H9 (cell line): ENCODE measurements at regions not wholly inside any gene's neighbourhood (a gene's known extent, or its start where the extent isn't known, plus 50 kb on each side); places are given as distances from the start of the nearest gene placed in this dataset.

ENCODE experiments used
- DNase-seq: peaks from one replicate; pipeline ENCODE4 v3.0.0-alpha.2; 2017
- H2AFZ ChIP-seq: one replicate; pipeline ENCODE4 v1.6.1; 2013; ENCODE audit warnings: mild to moderate bottlenecking, low read length, control low read depth, moderate library complexity
- H2AK5ac ChIP-seq: 2 replicates; pipeline ENCODE4 v1.6.1; 2013; ENCODE audit warnings: low read length, control low read depth, mixed read lengths; ENCODE audit not compliant: insufficient read length
- H2BK120ac ChIP-seq: one replicate; pipeline ENCODE4 v1.6.1; 2013; ENCODE audit warnings: low read depth, mild to moderate bottlenecking, low read length, control low read depth, inconsistent platforms; ENCODE audit not compliant: poor library complexity, severe bottlenecking
- H2BK12ac ChIP-seq: 2 replicates; pipeline ENCODE4 v1.6.1; 2013; ENCODE audit warnings: low read length, control low read depth, mixed read lengths, low read depth; ENCODE audit not compliant: insufficient read length
- H2BK15ac ChIP-seq: 2 replicates; pipeline ENCODE4 v1.6.1; 2013; ENCODE audit warnings: low read depth, low read length, control low read depth
- H2BK20ac ChIP-seq: one replicate; pipeline ENCODE4 v1.6.1; 2013; ENCODE audit warnings: low read depth, mild to moderate bottlenecking, low read length, control low read depth, inconsistent platforms; ENCODE audit not compliant: poor library complexity, severe bottlenecking
- H2BK5ac ChIP-seq: 2 replicates; pipeline ENCODE4 v1.6.1; 2013; ENCODE audit warnings: low read length, control low read depth, mixed read lengths; ENCODE audit not compliant: insufficient read length
- H3K14ac ChIP-seq: 2 replicates; pipeline ENCODE4 v1.6.1; 2013; ENCODE audit warnings: low read length, control low read depth; ENCODE audit not compliant: insufficient read depth
- H3K18ac ChIP-seq: 2 replicates; pipeline ENCODE4 v1.6.1; 2013; ENCODE audit warnings: low read depth, mild to moderate bottlenecking, mixed read lengths, low read length, control low read depth; ENCODE audit not compliant: insufficient read length
- H3K23ac ChIP-seq: 2 replicates; pipeline ENCODE4 v1.6.1; 2013; ENCODE audit warnings: low read length, control low read depth, mixed read lengths, low read depth; ENCODE audit not compliant: insufficient read length
- H3K23me2 ChIP-seq: 2 replicates; pipeline ENCODE4 v1.6.1; 2013; ENCODE audit warnings: low read depth, mild to moderate bottlenecking, mixed read lengths, low read length, control low read depth; ENCODE audit not compliant: insufficient read length, poor library complexity, severe bottlenecking
- H3K27ac ChIP-seq: 2 replicates; pipeline ENCODE4 v1.5.1; 2013; ENCODE audit warnings: low read length, control low read depth, mixed read lengths, low read depth; ENCODE audit not compliant: insufficient read length
- H3K27me3 ChIP-seq: 2 replicates; pipeline ENCODE4 v1.6.1; 2013; ENCODE audit warnings: low read length, control low read depth, inconsistent platforms; ENCODE audit not compliant: insufficient read depth
- H3K4ac ChIP-seq: 2 replicates; pipeline ENCODE4 v1.6.1; 2013; ENCODE audit warnings: low read depth, mild to moderate bottlenecking, control low read depth, inconsistent platforms, low read length, moderate library complexity
- H3K4me1 ChIP-seq: 2 replicates; pipeline ENCODE4 v1.6.1; 2013; ENCODE audit warnings: low read length, control low read depth, inconsistent platforms; ENCODE audit not compliant: insufficient read depth
- H3K4me2 ChIP-seq: 2 replicates; pipeline ENCODE4 v1.6.1; 2013; ENCODE audit warnings: low read length, control low read depth, mixed read lengths; ENCODE audit not compliant: insufficient read length, insufficient read depth
- H3K56ac ChIP-seq: 2 replicates; pipeline ENCODE4 v1.6.1; 2013; ENCODE audit warnings: low read depth, mild to moderate bottlenecking, mixed read lengths, low read length, control low read depth; ENCODE audit not compliant: insufficient read length
- H3K79me1 ChIP-seq: 2 replicates; pipeline ENCODE4 v1.6.1; 2013; ENCODE audit warnings: low read depth, mild to moderate bottlenecking, moderate library complexity, low read length, control low read depth, inconsistent platforms; ENCODE audit not compliant: insufficient read depth, poor library complexity, severe bottlenecking
- H3K79me2 ChIP-seq: 2 replicates; pipeline ENCODE4 v1.6.1; 2013; ENCODE audit warnings: low read length, control low read depth, inconsistent platforms; ENCODE audit not compliant: insufficient read depth
- H3K9ac ChIP-seq: 2 replicates; pipeline ENCODE4 v1.6.1; 2013; ENCODE audit warnings: low read length, control low read depth, mixed read lengths; ENCODE audit not compliant: insufficient read length; ENCODE audit errors: extremely low read depth
- H3K9me3 ChIP-seq: one replicate; pipeline ENCODE4 v1.6.1; 2013; ENCODE audit warnings: low read depth, low read length, inconsistent platforms; ENCODE audit not compliant: control insufficient read depth
- H3T11ph ChIP-seq: one replicate; pipeline ENCODE4 v1.6.1; 2013; ENCODE audit warnings: mild to moderate bottlenecking, low read length, control low read depth, inconsistent platforms
- H4K20me1 ChIP-seq: one replicate; pipeline ENCODE4 v1.6.1; 2013; ENCODE audit not compliant: control insufficient read depth, insufficient read length, insufficient read depth
- H4K5ac ChIP-seq: 2 replicates; pipeline ENCODE4 v1.6.1; 2013; ENCODE audit warnings: low read depth, mild to moderate bottlenecking, mixed read lengths, low read length, control low read depth; ENCODE audit not compliant: insufficient read length
- H4K8ac ChIP-seq: replicated peaks from 2 replicates; pipeline ENCODE4 v1.6.1; 2013; ENCODE audit warnings: low read length, control low read depth, mixed read lengths, low read depth; ENCODE audit not compliant: insufficient read length
- H4K91ac ChIP-seq: 2 replicates; pipeline ENCODE4 v1.6.1; 2013; ENCODE audit warnings: low read depth, mild to moderate bottlenecking, moderate library complexity, mixed read lengths, low read length, control low read depth; ENCODE audit not compliant: insufficient read length
- H3K27ac Mint-ChIP-seq, 3 experiments: 2 replicates in 2 of 3; 3 replicates in 1 of 3; pipeline ENCODE4 v1.8.0; 2020 to 2021; ENCODE audit warnings: mixed read lengths in 3 of 3, mild to moderate bottlenecking in 1 of 3, moderate library complexity in 1 of 3
- H3K27me3 Mint-ChIP-seq: 2 replicates; pipeline ENCODE4 v1.8.0; 2021; ENCODE audit warnings: low read depth, mild to moderate bottlenecking, moderate library complexity, mixed read lengths
- H3K36me3 Mint-ChIP-seq, 3 experiments: 2 replicates in 2 of 3; 3 replicates in 1 of 3; pipeline ENCODE4 v1.8.0; 2020 to 2021; ENCODE audit warnings: low read depth in 3 of 3, mixed read lengths in 3 of 3; ENCODE audit not compliant: insufficient read depth in 1 of 3
- H3K4me1 Mint-ChIP-seq, 2 experiments: 2 replicates each; pipeline ENCODE4 v1.8.0; 2020; ENCODE audit warnings: mixed read lengths in 2 of 2
- H3K4me3 Mint-ChIP-seq, 2 experiments: 2 replicates in 1 of 2; 3 replicates in 1 of 2; pipeline ENCODE4 v1.8.0; 2020 to 2021; ENCODE audit warnings: mild to moderate bottlenecking in 2 of 2, mixed read lengths in 2 of 2, moderate library complexity in 1 of 2
- H3K9me3 Mint-ChIP-seq, 2 experiments: 2 replicates in 1 of 2; 3 replicates in 1 of 2; pipeline ENCODE4 v1.8.0; 2020; ENCODE audit warnings: mild to moderate bottlenecking in 2 of 2, mixed read lengths in 2 of 2, moderate library complexity in 1 of 2
- WGBS: extraction: QIAGEN DNeasy Blood & Tissue Kit; methylation state at CpG from one replicate; pipeline ENCODE4 v1.1.7; 2013; ENCODE audit warnings: missing lambda C conversion rate, low lambda C conversion rate, mixed read lengths; ENCODE audit not compliant: insufficient read length; ENCODE audit errors: extremely low coverage; 5-methylcytosine and 5-hydroxymethylcytosine counted together
- TF ChIP-seq, protein P1 (sequence below): fragments of 200-600 bp; sonication (generic); conservative IDR thresholded peaks from 3 replicates; pipeline ENCODE4 v1.8.0; 2021; ENCODE audit warnings: antibody characterized with exemption, mild to moderate bottlenecking

DNA sequence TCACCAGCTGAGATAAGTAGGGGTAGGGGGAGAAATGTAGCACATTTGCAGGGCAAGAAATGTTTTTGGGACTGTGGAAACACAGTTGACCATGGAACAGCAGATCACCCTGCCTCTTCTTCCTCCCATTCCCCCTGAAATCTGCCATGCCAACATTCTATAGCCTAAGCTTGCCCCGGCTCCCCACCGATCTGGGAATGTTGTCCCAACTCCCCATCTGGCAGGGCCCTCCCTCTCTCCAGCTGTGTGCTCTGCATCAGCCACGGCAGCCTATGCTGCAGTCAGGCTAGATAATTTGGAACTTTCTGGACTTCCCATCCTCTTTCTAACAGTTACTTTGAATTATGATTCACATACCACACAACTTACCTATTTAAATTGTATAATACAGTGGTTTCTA is 425.1 kb upstream of the RAB6C start:
- Histone ChIP-seq H2BK20ac (no peak overlapping the region), H3K14ac (no peak overlapping the region), H3K4me1 (0 out of 2 replicates have a peak, but pooled peaks cover 2% of the 10 kb centered on the region), H3K9me3 (no peaks in the 10 kb centered on the region), H3K27ac (no peak overlapping the region), H4K8ac (no peak overlapping the region), H2BK15ac (no peak overlapping the region), H3K27me3 (no peaks in the 10 kb centered on the region; the same call in 1 of the 2 replicates), H4K91ac (no peak overlapping the region), H3K9ac (no peak overlapping the region), H2AFZ (no peak overlapping the region), H2AK5ac (no peak overlapping the region), H3K79me1 (no peaks in the 10 kb centered on the region), H4K20me1 (no peaks in the 10 kb centered on the region), H3K4ac (no peak overlapping the region), H3K23ac (no peak overlapping the region), H3K18ac (no peak overlapping the region), H2BK12ac (no peak overlapping the region), H3K79me2 (no peaks in the 10 kb centered on the region), H3K4me2 (no peak overlapping the region), H3K23me2 (no peaks in the 10 kb centered on the region), H3K56ac (no peak overlapping the region), H2BK5ac (no peak overlapping the region), H3T11ph (no peak overlapping the region), H4K5ac (no peak overlapping the region), H2BK120ac (no peak overlapping the region)
- WGBS = no CpG with 5 or more reads among the region's 3 CpGs
- Mint-ChIP-seq H3K27ac (no peak overlapping the region), H3K4me3 (no peak overlapping the region), H3K4me1 (peaks cover 20 to 33% of the 10 kb centered on the region in 2 experiments), H3K9me3 (no peaks in the 10 kb centered on the region), H3K36me3 (no peaks in the 10 kb centered on the region), H3K27me3 (peaks cover 16% of the 10 kb centered on the region)
- no peak for DNase-seq
- TF ChIP-seq, protein P1, sequence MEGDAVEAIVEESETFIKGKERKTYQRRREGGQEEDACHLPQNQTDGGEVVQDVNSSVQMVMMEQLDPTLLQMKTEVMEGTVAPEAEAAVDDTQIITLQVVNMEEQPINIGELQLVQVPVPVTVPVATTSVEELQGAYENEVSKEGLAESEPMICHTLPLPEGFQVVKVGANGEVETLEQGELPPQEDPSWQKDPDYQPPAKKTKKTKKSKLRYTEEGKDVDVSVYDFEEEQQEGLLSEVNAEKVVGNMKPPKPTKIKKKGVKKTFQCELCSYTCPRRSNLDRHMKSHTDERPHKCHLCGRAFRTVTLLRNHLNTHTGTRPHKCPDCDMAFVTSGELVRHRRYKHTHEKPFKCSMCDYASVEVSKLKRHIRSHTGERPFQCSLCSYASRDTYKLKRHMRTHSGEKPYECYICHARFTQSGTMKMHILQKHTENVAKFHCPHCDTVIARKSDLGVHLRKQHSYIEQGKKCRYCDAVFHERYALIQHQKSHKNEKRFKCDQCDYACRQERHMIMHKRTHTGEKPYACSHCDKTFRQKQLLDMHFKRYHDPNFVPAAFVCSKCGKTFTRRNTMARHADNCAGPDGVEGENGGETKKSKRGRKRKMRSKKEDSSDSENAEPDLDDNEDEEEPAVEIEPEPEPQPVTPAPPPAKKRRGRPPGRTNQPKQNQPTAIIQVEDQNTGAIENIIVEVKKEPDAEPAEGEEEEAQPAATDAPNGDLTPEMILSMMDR = no peak
